ENCODE measurements at regions not wholly inside any gene's neighbourhood (a gene's known extent, or its start where the extent isn't known, plus 50 kb on each side); places are given as distances from the start of the nearest gene placed in this dataset.
"Not testable (repeated sequence)": the region's sequence is repeated elsewhere in the genome, so short reads cannot be mapped to it uniquely, and the experiment has no call there.

DNA sequence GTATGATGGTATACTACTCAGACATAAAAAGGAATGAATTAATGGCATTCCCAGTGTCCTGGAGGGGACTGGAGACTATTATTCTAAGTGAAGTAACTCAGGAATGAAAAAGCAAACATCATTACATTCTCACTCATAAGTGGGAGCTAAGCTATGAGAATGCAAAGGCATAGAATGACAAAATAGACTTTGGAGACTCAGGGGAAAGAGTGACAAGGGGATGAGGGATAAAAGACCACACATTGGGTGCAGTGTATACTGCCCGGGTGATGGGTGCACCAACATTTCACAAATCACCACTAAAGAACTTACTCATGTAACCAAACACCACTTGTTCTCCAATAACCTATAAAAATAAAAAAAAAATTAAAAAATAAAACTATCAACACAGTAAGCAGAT lies 587.3 kb upstream of the RGMB start:
- Mint-ChIP-seq H3K4me1 (ENCODE audit: unreplicated experiment) (no peaks in the 10 kb centered on the region), H3K9me3 (no peaks in the 10 kb centered on the region), H3K4me3 (no peak overlapping the region), H3K27me3 (no peaks in the 10 kb centered on the region), H3K36me3 (no peaks in the 10 kb centered on the region), H3K27ac (no peak overlapping the region)
- DNase-seq (ENCODE audit: extremely low spot score, unreplicated experiment) = no peak
- TF ChIP-seq, protein P1, sequence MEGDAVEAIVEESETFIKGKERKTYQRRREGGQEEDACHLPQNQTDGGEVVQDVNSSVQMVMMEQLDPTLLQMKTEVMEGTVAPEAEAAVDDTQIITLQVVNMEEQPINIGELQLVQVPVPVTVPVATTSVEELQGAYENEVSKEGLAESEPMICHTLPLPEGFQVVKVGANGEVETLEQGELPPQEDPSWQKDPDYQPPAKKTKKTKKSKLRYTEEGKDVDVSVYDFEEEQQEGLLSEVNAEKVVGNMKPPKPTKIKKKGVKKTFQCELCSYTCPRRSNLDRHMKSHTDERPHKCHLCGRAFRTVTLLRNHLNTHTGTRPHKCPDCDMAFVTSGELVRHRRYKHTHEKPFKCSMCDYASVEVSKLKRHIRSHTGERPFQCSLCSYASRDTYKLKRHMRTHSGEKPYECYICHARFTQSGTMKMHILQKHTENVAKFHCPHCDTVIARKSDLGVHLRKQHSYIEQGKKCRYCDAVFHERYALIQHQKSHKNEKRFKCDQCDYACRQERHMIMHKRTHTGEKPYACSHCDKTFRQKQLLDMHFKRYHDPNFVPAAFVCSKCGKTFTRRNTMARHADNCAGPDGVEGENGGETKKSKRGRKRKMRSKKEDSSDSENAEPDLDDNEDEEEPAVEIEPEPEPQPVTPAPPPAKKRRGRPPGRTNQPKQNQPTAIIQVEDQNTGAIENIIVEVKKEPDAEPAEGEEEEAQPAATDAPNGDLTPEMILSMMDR (conservative IDR thresholded peaks at IDR 0.05) = no peak

DNA sequence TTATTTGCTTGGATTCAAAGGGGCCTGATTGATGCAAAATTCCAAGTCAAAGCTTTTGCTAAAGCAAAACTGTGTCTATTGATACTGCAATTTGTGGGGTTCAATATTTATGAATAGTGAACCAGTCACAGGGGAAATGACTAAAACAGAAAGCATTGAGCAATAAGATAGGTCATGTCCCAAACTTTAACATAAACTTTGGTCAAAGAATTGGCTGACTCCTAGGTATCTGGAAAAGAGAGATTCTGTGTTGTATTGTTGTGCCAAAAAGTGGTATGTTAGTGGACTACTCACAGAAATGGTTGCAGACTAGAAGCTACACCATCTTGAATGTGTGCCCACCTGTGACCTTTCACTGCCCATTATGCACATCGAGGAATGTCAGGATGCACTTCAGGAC lies 585.5 kb upstream of the RGMB start:
- Mint-ChIP-seq H3K4me3 (no peak overlapping the region), H3K27me3 (no peaks in the 10 kb centered on the region), H3K27ac (no peak overlapping the region), H3K36me3 (no peaks in the 10 kb centered on the region), H3K9me3 (no peaks in the 10 kb centered on the region), H3K4me1 (ENCODE audit: unreplicated experiment) (no peaks in the 10 kb centered on the region)
- TF ChIP-seq, protein P1 (conservative IDR thresholded peaks at IDR 0.05) = no peak
- no peak for DNase-seq (ENCODE audit: extremely low spot score, unreplicated experiment)

DNA sequence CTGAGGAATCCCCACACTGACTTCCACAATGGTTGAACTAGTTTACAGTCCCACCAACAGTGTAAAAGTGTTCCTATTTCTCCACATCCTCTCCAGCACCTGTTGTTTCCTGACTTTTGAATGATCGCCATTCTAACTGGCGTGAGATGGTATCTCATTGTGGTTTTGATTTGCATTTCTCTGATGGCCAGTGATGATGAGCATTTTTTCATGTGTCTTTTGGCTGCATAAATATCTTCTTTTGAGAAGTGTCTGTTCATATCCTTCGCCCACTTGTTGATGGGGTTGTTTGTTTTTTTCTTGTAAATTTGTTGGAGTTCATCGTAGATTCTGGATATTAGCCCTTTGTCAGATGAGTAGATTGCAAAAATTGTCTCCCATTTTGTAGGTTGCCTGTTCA lies 583.1 kb upstream of the RGMB start:
- not testable (repeated sequence) for H3K36me3 Mint-ChIP-seq; H3K9me3 Mint-ChIP-seq; H3K4me3 Mint-ChIP-seq; H3K4me1 Mint-ChIP-seq (ENCODE audit: unreplicated experiment); H3K27me3 Mint-ChIP-seq; H3K27ac Mint-ChIP-seq; DNase-seq (ENCODE audit: extremely low spot score, unreplicated experiment)

GRCh38 chr5:98193921-98194760 lies 579.3 kb upstream of the RGMB start:
- Mint-ChIP-seq H3K4me1 (ENCODE audit: unreplicated experiment) (no peaks in the 10 kb centered on the region), H3K4me3 (no peak overlapping the region), H3K9me3 (no peaks in the 10 kb centered on the region), H3K27ac (no peak overlapping the region), H3K27me3 (no peaks in the 10 kb centered on the region), H3K36me3 (no peaks in the 10 kb centered on the region)
- TF ChIP-seq, protein P1 (conservative IDR thresholded peaks at IDR 0.05) = no peak
- no peak for DNase-seq (ENCODE audit: extremely low spot score, unreplicated experiment)

GRCh38 chr5:98200726-98201541 lies 572.5 kb upstream of the RGMB start:
- TF ChIP-seq, protein P1 (conservative IDR thresholded peaks at IDR 0.05) = no peak
- Mint-ChIP-seq H3K27ac (no peak overlapping the region), H3K27me3 (no peaks in the 10 kb centered on the region), H3K4me3 (no peak overlapping the region), H3K36me3 (no peaks in the 10 kb centered on the region), H3K9me3 (peaks cover 4% of the 10 kb centered on the region), H3K4me1 (ENCODE audit: unreplicated experiment) (no peaks in the 10 kb centered on the region)
- DNase-seq (ENCODE audit: extremely low spot score, unreplicated experiment) = no peak

DNA sequence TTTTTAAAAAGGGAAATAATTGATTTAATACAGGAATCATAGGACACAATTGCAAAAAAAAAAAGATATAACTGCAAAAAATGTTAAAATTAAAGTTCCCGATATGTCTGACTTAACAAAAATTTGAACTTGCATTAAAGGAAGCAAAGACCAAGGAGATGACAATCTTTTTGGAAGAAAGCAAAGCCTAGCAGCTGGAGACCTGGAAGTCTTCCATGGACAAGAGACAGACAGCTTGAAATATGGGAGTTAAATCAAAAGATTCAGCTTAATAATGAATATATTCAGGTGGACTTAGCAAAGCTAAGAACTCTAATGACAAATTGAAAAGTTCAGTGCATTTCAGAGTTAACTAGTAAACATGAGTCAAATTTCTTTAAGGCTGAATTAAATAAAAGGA lies 568.7 kb upstream of the RGMB start:
- Mint-ChIP-seq H3K4me3 (no peak overlapping the region), H3K27ac (no peak overlapping the region), H3K36me3 (no peaks in the 10 kb centered on the region), H3K27me3 (no peaks in the 10 kb centered on the region), H3K4me1 (ENCODE audit: unreplicated experiment) (no peaks in the 10 kb centered on the region), H3K9me3 (peaks cover 4% of the 10 kb centered on the region)
- no peak for DNase-seq (ENCODE audit: extremely low spot score, unreplicated experiment)
- TF ChIP-seq, protein P1 (conservative IDR thresholded peaks at IDR 0.05) = no peak
